ENCODE measurements at regions not wholly inside any gene's neighbourhood (a gene's known extent, or its start where the extent isn't known, plus 50 kb on each side); places are given as distances from the start of the nearest gene placed in this dataset.

DNA sequence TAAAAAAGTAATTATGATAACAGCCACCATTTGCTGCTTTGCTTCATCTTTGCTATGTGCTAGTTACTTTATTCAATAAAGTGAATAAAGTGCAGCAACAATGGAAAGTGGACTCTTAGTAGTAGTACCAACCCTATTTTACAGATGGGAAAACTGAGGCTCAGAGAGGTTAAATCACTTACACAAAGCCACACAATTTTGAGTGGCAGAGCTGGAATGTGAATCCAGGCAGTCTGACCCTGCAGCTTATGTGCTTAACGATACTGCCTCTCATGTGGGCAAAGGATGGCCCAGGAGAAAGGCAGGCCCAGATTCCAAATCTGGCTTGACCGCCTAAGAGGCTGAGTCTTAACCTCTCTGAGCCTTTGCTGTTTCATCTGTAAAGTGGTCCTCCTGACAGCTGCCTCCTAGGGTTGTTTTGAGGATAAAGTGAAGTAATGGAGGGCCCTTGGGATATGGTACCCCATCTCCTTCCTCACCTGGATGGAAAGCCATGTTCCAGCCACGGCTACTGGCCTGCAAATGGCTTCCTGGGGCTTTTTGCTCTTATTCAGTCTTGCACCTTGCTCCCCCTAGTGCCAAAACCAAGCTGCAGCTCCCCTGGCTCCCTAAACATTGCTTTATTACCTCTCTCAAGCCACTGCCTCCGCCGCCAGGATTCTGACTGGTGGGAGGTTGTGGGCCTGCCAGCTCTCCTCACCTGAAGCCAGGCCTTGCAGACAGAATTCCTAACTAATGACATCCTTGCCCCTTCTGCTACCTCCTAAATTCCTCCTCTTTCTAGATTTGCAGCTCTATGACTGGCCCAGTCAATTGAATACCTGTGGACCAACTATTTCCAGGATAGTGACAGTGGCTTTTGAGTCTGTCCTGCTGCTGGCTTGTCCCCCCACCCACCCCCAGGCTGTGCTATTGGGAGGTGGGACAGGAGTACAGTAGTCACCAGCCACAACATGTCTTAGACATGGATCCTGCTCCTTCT lies 283.3 kb upstream of the PWP1 start:
- no peak for DNase-seq

DNA sequence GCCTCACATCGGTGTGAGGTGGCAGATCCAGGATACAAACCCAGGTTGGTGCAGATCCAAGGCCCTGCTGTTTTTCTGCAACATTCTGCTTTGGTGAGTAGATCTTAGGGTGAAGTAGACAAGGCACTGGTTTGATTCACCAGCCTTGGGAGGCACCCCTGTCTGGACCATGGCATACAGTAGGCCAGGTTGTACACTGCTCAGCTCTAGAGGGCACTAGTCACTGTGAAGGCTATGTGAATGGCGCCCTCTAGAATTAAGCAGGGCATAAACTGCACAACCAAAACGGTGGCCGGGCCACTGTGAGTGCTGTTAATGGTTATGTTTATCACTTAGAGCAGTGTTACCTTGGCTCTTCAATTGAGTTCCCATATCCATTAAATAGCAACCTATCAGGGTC lies 280.6 kb upstream of the PWP1 start:
- no peak for DNase-seq

DNA sequence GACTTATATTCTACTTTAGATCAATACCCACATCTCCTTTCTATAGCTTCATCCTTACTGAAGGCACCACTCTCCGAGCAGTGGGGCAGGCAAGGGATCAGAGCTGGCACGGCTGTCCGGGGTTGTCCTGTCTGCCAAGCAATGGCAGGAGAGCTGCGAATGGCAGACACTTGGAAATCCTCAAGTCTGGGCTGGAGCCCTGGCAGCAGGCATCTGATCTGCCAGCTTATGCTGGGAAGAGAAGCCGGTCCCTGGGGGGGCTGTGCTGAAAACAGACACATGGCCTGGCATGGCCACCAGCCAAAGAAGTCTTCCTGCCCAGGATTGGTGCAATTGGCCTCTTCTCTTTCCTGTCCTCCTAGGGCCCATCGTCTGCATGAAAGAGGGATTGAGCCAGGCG lies 280.2 kb upstream of the PWP1 start:
- DNase-seq: no peak

DNA sequence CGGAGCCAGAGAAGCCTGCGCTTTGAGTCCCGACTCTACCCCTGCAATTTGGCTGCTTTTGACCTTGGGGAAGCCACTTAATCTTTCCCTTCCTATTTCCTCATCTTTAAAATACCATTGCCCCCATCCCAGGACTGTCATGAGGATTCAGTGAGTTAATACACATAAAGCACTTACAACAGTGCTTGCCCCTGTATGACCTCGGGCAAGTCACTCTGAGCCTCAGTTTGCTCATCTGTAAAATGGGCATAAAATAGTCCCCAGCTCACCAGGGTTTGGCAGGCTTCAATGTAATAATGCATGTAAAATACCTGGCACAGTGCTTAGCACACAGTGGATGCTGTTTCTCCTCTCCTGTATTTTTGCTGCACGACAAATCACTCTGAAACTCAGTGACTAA lies 278.7 kb upstream of the PWP1 start:
- DNase-seq: no peak

DNA sequence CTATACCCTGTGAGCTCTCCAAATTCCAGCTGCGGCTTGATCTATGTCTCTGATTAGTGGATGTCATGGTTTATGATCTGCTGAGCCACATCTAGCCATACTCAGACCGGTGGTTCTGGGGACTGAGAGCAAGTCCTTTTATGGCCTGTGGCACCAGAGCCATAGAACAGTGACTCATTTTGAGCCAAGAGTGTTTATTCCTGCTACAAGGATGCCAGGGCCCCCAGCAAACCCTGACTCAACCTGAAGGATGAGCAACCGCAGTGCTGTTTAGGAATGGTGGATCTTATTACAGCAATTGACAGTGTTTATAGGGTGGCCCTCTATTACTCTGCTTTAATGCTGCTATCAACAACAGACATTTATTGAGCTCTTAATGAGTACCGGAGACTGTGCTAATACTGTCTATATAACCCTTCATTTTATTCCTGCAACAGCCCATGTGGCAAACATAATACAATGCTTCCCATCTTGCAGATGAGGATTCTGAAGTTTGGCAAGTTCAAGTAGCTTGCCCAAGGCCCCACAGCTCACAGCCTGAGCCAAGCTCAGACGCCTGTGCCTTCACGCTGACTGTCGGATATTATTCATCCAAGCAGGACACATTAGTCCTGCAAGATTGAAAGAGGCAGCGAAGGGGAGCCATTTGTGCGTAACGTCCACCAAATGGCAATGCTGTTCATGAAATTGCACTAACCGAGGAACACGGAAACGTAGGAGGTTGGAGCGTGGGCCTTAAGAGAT lies 273.6 kb upstream of the PWP1 start:
- DNase-seq: no peak

DNA sequence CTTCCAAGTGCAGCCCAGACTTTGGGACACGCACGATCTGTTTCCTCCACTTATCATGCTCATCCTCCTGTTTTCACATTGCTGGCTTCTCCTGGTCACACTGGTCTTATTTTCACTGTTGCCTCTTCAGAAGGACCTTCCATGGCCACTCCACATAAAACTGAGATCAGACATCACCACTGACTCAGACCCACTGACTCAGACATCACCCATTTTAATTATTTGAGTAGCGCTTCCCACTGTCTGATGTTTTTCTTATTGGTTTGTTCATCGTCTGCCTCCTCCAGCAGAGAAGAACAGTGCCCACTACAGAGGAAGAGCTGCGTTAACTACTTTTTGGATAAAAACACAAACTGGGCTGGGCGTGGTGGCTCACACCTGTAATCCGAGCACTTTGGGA lies 270.5 kb upstream of the PWP1 start:
- no peak for DNase-seq

DNA sequence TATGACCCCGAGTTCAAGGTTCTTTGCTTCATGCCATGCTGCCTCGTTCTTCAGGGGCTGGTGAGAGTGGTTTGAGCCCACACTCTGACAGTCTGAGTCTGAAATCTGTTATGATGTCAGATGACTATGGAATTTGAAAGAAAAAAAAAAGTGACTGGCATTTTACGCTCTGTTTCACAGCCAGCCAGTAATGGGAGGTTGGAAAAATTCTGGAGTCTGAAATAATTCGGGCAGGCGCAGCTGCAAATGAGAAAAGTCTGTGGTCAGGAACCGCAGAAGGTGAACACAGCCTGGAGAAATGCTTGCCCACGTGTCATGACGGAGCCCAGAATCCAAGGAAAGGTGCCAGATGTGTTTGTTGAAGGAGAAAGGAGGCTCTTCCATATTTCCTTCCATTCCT lies 269.8 kb upstream of the PWP1 start:
- DNase-seq: no peak

DNA sequence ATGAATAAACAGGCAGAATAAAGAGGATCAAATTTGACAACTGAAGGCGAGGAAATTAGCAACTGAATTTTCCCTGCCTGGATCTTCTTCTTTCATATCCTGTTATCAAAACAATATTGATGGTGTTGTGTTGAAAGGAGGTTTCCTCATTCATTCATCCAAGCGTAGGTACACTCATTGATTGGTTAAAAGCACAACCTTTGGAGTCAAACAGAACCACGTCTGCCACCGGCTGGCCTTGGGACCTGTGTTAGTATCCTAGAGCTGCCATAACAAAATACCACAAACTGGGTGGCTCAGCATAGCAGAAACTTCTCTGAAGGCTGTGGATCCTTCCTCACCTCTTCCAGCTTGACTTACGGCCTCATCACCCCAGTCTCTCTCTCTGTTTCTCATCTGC lies 268.6 kb upstream of the PWP1 start:
- DNase-seq: no peak

DNA sequence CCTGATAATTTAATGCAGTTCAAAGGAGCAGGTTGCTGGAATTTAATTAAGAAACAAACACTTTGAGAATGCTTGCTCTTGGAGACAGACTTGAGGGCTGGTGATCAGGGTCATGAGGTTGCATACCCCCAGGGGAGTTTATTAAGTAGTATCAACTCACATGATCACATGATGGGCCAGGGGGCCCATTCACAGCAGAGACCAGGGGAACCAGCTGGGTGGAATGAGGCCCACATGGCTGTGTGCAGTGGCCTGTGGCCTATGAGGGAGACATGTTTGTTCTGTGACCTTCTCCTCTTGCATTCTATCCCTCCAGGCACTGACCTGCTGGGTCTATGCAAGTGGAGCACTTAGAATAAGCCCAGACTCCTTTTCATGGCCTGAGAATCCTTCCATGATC lies 266.6 kb upstream of the PWP1 start:
- DNase-seq: no peak

DNA sequence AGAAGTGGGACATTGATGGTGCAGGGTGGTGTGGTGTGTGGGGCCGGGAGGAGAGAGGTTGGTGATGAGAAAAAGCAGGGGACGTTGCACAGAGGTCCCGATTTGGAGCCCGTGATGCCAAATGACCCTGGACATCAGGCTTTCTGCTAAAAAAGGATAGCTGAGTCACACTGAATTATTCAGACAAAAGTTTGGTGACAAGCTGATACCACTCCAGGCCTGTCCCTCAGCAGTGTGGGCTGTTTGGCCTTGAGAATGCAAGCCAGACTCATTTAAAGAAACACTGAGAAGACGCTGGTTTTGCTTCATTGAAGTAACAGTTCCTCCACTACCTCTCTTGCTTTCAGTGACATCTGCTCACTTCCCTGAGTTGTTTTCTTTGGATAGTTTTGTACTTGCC lies 262.1 kb upstream of the PWP1 start:
- DNase-seq: no peak

DNA sequence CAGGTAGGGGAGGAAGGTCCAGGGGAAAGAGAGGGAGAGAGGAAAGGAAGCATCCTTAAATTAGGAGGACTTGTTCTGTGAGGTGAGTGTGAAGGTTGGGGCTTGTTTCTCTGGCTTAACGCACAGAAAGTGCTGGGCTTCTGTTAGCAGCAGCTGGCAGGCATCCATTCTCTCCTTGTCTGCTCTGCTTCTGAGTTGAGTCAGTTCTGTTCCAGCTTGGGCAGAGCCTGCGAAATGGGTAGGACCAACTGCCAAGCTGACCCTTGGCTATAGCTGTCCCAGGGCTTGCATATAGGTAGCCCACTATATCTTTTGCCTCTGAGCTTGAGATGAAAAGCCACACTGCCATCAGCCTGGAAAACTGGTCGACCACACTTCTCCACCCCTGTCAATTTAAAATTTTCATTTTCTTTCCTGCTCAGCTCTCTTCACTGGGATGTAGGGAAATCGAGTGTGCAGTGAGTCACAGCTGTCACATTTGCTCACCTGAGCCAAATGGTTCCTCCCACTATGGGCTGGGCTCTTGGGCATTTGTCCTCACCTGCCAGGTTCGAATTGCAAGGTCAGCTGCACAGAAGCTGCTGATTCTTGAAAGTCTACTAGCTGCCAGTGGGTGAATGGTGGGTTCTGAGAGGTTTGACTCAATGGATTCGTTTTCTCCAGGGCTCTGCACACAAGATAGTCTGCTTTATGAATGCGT lies 256.4 kb upstream of the PWP1 start:
- DNase-seq: no peak

DNA sequence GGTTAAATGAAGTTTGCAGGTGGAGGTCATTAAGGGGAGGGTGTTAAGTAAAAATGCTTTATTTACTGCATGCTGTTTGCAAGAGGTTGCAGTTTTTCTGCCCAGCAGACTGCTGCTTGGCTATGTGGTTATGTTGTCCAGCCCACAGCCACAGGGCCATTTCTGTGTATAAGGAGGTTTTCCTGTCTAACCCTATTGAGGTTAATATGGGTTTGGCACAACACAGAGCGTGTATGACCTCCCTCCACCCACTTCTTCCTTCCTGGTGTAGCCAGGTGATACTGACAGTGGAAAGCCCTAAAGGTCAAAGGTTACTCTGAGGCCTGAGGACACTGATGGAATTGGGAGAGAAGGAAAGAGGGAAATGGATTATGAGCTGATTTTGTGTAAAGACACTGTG lies 253.7 kb upstream of the PWP1 start:
- no peak for DNase-seq

DNA sequence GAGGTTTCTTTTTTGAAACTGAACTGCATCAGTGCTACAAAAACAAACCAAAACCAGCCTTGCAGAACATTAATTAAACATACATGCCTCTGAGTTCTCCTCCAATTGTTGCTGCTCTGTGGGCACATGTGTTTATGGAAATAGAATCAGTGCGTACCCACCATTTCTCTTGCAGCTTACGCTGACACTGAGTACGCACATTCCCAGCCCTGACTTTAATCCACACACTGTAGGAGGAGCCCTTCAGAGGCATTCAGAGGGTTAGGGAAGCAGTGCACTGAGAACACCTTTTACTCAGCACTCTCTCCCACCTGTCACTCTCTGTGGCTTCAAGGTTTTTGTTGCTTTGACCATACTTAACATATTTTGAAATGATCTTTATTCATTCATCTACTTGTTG lies 250.5 kb upstream of the PWP1 start:
- DNase-seq: no peak

DNA sequence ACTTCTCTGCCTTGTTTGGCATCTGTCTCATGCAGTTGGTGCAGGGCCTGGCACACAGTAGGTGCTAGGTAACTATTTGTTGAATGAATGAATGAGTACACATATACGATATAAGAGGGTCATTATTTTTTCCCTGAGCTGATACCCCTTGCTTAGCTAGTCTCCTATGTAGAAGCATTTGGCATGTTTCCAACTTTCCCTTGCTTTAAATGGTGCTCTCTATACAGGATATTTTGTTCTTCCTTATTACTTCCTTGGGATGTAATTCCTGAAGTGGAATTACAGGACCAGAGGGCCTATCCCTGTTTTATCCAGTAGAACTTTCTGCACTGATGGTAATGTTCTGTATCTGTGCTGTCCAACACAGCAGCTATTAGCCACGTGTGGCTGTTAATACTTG lies 250.1 kb upstream of the PWP1 start:
- DNase-seq: no peak

DNA sequence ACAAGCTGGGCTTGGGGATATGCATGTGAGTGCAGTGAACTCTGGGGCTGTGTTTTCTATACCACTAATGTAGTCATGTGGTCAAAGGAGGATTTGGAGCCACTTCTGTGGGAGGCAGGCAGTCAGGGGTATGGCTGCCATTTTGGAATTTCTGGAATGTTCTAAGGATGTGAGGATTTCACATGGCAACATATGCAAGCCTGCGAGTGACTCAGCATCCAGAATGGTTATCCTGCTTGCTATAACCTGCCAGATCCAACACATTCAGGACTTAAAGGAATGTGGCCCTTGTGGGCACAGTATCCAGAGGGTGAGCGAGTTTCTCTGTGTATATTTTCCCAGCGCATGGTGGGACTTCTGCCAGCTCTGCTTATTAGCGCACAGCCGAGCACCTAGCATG lies 249.2 kb upstream of the PWP1 start:
- DNase-seq: no peak

DNA sequence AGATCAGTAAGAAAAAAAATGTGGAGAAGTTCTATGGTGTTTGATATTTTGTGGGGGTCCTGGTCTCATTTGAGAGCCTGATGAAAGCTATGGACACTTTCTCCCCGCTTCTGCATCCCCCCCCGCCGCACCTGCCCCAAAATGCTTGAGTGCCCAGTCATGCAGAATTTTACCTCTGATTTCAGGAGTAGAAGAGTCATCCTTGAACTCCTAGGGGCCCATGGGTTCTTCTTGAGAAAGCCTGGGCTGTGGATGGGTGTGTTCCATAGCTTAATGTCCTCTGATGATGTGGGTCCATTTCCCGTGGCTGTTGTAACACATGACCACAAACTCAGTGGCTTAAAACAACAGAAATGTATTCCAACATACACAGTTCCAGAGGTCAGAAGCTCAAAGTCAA lies 248.8 kb upstream of the PWP1 start:
- no peak for DNase-seq

DNA sequence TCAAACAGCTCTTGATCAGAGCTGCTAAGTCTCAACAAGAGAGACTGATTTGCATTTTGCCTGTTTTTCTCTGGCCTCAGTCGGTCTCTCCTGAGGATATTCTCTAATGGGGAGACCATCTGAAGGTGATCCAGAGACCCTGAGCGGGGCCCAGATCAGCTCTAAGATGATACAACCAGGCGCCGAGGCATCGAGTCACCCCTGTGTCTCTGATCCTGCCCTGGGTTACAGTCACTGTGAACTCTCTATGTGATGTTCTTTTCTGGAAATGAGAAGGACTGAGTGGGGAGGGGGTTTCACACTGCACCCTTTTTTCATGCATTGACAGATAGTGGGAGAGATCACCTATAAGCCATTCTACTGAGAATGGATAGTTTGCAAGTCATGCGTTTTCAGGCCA lies 247.6 kb upstream of the PWP1 start:
- DNase-seq: no peak

DNA sequence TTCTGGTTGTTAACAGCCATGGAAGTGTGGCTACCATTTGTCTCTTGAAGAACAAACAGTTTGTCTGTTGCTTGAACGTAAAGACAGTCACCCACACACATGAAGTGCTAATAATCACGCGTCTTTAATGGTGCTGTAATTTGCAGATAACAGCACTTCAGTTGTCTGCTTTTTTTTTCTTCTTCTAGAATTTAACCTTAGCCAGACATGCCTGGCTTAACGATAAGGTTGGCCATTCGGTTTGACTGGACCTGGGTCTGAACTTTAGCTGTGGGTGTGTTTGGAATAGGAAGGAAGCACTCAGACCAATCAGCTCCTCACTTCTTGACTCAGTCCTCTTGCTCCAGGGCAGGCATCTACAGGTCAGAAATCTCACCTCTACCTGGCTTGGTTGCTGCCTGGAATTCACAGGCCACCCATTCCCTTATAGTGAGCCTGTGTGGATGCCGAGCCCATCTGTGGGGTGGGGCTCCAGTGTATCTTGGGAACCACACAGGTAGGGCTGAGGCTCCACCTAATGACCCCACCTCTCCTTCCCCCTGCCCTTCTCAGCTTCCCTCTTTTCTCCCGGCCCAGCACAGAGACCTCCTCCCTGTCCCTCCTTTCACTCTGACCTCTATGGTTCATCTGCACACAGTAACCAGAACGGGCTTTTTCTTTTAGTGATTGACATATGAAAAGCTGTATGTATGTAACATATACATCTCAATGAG lies 246.4 kb upstream of the PWP1 start:
- no peak for DNase-seq

DNA sequence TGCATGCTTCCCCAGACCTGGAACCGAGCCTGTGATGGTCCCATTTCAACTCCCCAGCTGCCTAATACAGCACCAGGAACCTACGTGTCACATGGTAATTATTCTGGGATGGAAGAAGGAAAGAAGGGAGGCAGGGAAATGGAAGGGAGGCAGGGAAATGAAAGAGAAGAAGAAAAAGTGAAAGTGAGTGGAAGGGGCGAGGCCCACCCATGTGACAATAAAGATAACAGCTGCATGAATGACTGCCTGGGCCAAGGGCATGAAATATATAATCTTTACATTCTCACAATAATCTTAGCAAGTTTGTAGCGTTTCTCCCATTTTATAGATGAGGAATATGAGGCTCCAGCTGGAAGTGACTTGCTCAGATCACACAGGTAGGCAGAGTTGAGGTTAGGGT lies 245.0 kb upstream of the PWP1 start:
- DNase-seq: no peak

DNA sequence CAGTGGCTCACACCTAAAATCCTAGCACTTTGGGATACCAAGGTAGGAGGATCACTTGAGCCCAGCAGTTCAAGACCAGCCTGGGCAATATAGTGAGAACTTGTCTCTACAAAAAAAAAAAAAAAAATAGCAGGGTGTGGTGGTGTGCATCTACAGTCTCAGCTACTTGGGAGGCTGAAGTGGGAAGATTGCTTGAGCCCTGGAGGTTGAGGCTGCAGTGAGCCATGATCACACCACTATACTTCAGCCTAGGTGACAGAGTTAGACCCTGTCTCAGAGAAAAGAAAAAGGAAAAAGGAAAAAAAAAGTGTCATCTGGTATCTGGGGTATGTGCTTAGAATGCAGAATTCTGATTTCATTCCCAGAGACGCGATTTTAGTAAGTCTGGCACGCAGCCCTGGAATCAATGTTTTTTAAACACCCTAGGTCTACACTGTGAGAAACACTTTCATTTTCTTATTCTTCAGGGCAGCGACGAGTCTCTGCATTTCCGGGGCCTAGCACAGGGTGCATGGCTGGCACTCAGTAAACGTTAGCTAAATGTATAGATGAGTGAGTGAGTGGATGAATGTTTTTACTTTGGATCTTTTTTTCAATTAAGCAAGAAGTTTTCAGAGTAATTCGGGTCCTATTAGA lies 243.8 kb upstream of the PWP1 start:
- DNase-seq: no peak

DNA sequence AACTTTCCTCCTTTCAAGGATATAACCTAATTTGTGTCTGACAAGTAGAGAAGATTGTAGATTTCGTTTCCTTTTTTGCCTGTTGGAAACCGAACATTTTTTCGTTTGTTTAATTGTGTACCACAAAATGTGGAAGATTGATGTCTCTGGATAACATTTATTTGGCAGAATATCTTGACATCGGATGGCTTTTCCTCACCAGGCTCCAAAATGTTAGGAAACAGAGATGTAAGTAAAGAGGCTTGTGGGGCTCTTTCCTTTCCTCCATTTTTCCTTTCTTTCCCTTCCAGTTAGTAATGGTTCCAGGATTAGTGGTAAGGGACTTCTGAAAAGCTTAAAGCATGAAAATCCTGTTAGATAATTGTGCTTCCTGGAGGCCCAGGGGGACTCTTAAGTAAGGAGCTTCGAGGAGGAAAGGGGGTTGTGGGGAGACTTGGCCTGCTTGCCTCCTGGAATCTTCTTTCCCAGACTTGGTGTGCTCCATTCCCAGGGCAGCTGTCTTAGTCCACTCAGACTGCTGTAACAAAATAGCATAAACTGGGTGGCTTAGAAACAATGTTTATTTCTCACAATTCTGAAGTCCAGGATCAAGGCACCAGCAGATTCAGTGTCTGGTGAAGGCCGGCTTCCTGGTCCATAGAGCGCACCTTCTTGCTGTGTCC lies 243.1 kb upstream of the PWP1 start:
- no peak for DNase-seq
